Pulmonary artery endothelial cell (primary cell): ENCODE measurements at regions not wholly inside any gene's neighbourhood (a gene's known extent, or its start where the extent isn't known, plus 50 kb on each side); places are given as distances from the start of the nearest gene placed in this dataset.

ENCODE experiments used
- DNase-seq: peaks from one replicate; pipeline ENCODE4 v3.0.0-alpha.2; 2011; ENCODE audit warnings: low read depth, low spot score

DNA sequence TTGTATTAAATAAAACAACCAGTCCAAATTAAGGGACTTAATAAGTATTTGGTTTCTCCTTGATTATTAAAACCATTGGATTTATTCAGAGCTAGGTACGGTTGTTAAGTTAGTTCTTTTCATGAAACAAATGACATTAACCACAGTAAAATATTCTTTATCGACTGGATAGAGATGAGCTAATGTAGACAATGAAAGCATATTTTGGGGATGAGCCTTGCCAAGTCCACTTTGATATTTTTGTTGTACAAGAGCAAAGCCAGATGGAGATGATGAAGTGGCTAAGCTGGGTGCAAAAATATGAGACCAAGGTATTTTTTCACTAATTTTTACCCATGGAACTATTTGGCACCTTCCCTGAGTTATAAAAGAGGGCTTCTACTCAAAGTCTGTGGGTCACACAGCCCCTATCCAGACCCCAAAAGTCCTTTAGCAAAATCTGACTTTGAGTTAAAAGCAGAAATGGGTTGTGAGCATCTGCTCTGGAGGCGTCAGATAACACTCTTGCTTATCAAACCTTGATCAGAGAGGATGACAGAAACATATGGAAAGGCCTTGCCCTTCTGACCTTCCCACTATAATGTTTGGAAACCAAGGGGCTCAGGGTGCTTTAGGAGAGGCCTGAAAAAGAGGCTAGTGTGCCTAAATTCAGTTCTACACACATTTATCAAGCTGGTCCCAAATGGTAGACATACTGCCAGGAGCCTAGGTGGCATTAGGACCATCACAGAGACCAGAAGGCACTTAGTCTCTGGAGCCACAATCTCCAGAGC lies 456.8 kb downstream of the MTX2 start:
- DNase-seq: no peak

DNA sequence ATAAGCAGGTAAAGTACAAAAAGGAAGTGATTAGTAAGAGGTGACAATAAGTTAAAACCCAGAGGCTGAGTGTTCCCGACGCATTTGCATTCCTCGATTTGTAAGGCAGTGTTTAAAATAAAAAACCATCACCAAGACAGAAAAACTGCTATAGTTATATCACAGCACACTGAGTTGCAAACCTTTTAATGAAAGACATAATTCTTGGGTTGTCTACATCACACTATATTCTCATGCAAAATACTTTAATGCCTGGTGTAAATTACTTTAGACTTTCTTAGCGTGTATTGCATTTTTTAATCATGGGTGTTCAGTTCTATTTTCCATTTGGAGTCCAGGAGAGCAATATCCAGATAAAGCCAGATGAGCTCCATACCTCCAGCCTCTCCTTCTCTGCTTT lies 458.5 kb downstream of the MTX2 start:
- no peak for DNase-seq

DNA sequence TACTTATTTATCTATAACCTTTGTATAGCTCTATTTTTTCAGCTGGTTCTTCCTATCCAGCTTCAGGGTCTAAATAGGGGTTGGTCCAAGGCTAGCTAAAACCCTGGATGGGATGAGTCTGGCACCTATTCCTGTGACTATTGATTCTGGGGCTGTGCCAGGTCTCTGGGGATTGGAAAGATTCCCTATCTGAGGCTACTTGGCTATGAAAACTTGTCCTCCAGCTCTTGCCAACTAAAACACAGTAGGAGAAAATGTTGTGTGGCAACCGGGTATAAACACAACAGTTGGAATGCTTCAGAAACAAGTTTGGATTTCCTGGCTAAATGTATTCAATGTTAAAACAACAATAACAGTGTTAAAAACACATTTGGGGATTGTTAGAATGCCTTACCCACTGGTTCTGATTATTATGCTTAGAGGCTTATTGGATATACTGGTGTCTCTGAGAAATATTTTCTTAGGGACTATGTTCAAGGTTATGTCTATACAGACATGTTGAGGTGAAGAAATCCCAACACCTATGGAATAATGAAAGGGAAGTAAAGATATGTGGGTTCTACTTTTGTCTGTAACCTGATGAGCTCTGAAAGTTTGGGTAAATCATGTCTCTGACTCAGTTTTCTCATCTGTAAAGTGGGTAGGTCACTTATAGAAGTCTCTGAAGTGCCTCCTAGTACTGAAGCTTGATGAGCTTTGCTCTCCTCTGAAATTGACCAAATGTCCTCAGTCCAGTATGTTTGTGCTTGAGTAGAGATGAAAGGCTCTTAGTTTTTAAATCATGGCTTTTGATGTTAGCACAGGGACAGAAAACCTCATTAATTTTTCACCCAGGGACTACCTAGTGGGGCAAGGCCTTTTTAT lies 460.7 kb downstream of the MTX2 start:
- peak; percentile 48 for DNase-seq

DNA sequence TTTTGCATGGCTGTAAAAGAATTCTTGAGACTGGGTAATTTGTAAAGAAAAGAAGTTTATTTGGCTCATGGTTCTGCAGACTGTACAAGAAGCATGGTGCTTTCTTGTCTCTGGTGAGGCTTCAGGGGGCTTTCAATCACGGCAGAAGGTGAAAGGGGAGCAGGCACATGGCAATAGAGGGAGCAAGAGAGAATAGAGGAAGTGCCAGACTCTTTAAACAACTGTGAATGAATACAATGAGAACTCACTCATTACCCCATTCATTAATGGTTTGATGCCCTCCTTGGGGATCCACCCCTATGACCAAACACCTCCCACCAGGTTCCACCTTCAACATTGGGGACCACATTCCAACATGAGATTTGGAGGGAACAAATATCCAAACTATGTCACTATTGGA lies 463.5 kb downstream of the MTX2 start:
- no peak for DNase-seq

DNA sequence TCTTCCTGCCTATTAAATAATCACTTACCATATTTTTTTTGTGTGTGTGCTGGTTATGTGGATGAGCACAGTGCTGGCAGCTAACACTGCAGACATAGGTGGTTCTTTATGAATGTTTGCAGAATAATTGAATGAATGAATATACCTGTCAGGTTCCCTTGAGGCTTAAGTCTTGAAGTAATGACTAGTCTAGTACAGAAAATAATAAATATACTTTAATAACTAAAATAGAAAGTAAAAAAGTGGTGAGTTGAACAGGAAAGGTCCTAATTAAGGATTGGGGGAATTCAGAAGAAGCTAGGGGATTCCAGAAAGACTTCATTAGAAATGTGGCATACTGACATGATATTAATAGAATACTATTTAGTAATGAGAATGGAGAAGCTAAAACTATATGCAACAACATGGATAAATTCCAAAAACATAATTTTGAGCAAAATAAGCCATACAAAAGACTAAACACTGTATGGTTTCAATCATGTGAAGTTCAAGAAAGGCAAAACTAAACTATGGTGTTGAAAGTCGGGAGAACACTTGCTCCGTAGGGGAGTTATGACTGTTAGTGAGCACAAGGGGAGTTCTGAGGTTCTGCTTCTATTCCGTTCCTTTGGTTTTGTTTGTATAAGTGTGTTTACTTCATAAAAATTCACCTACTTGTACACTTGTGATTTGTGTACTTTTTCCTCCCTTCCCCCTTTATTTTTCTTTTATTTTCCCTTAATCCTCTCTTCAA lies 464.6 kb downstream of the MTX2 start:
- DNase-seq: no peak

DNA sequence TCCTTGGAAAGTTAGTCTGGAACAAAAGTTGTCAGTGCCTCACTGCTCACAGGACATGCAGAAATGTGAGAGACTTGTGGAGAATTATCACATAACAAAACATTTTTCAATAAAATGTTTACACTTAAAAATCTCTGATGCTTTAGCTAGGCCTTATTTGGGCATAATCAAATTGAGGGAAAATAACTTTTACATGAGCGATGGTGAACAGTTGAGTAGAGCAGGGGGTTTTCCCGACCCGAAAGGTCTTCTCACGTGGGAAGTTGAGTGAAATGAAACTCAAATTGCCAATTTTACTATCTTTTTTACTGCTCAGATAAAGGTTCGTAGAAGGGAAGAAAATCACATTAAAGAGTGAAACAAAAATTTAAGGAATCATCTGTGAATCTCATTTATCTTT lies 465.6 kb downstream of the MTX2 start:
- no peak for DNase-seq

DNA sequence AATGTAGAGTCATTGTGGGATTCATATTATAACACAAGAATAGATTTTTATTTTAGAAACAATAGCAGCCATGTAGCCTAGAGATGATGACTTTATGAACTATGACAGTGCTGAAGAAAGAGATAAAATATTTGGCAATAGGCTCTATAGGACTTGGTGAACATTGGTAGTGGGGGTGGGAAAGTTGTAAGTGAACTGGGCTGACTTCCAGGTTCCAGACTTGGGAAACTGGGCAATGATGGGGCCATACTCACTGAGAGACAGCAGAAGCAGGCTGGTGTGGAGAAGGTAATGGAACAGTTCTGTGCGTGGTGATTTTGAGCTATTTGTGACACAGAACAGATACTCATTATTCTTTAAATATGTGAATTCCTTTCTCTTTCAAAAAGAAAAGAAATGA lies 470.3 kb upstream of the HNRNPA3 start:
- DNase-seq: no peak

DNA sequence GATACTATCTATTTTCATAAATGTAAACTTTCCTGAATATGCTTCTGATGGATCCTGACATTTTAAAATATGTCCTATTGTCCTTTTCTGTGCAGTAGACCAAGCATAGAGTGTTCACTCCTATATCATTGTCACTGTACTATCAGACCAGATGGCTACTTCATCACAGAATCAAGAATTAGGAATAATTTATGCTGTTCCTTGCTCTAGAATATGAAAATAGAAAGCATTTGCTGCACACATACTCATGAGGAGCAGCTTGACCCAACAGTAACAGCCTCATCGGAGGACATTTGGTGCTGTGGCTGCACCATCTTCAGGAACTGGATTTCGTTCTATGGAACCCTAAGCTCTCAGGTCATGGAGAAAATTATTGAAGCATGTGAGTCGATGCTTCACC lies 468.9 kb upstream of the HNRNPA3 start:
- no peak for DNase-seq

DNA sequence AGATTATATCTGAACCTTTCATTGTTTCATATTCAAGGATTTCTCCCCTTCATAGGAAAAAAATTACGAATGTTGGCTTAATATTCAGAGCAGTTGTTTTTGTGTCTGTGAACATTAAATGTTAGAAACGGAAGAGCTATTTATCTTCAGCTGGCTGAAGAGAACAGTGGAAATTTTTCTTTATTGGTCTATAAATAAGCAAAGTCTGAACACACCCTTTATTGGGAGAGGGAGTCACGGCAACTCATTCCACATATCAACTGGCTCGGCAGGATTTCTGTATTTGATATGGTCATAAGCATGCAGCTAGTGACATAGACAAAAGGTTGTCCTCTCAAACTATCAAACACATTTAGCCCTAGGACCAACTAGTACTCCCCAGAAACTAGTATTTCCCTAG lies 468.4 kb upstream of the HNRNPA3 start:
- DNase-seq: no peak

DNA sequence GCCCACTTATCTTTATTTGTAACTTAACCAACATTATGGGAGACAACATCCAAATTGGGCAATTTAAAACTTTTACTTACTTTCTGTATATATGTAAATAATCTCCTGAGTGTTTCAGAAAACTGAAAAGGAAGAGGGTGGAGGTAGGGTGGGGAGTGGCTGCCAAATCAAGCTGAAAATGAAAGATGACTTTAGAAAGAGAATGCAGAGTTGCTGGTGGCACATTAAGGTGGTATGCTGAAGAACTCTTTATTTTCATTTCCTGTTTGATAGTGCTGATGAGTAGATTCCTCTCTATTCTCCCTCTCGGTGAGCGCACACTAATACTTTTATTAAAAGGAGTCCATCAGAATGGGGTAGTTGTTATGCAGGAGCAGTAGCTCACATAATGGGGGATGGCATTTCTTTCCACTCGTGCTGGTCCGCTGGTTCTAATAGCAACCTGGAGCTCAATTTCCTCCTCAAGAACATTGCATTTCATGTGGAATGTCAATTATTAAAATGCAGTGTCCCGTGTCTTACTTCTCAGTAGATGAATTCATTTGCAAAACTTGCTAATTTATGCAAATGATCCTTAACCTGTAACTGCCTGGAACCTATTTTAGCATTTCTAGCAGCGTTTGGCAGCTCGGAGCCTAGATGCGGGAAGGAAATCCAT lies 466.9 kb upstream of the HNRNPA3 start:
- DNase-seq: no peak

DNA sequence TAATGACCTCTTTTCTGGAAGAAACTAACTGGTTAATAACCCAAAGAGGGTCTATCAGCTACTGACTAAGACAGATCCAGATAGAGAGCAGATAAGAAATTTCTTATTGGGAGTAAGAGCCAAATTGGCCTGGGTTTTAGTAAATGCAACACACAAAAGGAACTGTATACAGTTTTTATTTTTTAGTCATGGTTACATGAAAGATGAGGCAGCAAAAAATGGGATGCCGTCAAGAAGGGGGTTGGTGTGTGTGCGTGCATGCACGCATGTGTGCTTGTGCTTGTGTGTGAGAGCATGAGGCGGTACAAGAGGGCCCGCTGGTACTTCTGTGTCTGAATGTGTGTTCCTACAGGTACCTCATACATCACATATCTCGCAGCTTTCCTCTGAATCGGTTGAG lies 466.2 kb upstream of the HNRNPA3 start:
- DNase-seq: no peak

DNA sequence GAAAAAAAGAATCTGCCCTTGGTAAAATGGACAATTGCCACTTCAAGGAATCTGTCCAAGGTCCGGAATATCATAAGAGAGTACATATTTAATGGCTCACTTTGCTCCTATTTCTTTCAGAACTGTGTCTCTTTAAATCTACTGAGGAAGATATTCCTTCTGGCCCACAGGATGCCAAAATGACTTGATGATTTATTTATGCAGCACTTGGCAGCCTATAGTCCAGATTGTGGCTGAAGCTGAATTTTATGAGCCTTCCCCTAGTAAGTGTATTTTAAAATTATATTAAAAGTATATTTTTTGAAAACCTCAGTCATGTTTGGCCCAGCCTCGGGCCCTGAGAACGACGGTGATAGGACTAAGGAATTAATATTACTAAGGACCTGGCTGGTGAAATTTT lies 465.1 kb upstream of the HNRNPA3 start:
- no peak for DNase-seq

DNA sequence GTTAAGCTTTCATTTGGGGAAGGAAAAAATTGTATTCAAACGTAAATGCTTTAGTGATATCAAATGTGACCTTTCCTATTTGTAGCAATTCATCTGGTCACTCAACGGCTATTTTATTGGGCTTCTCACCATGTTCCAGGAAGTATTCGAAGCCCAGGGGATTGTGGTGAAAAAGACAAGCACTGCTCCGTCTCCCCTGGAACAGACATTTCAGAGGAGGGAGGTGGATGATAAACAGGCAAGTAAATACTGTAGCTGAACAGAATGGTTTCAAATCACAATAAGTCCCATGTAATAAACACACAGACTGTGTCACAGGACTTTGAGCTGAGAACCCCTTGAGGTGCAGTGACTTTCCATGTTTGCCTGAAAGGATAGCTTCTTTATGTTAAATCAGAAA lies 464.7 kb upstream of the HNRNPA3 start:
- no peak for DNase-seq

DNA sequence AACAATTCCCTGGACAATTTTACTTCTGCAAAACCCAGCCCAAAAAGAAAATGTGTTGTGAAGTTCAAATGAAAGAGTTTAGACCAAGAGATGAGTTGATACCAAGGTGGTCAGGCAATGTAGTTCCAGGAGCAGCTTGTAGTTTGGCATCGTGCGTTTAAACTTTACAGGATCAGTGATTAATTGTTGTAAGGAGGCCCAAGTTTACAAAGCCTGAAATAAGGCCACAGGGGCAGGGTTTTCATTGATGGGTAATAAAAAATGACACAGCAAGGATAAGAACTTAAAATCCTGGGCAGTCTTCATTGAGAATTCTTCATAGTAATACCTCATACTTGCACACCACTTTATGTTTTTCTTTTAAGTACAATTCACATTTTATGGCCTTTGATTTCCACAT lies 463.9 kb upstream of the HNRNPA3 start:
- no peak for DNase-seq

DNA sequence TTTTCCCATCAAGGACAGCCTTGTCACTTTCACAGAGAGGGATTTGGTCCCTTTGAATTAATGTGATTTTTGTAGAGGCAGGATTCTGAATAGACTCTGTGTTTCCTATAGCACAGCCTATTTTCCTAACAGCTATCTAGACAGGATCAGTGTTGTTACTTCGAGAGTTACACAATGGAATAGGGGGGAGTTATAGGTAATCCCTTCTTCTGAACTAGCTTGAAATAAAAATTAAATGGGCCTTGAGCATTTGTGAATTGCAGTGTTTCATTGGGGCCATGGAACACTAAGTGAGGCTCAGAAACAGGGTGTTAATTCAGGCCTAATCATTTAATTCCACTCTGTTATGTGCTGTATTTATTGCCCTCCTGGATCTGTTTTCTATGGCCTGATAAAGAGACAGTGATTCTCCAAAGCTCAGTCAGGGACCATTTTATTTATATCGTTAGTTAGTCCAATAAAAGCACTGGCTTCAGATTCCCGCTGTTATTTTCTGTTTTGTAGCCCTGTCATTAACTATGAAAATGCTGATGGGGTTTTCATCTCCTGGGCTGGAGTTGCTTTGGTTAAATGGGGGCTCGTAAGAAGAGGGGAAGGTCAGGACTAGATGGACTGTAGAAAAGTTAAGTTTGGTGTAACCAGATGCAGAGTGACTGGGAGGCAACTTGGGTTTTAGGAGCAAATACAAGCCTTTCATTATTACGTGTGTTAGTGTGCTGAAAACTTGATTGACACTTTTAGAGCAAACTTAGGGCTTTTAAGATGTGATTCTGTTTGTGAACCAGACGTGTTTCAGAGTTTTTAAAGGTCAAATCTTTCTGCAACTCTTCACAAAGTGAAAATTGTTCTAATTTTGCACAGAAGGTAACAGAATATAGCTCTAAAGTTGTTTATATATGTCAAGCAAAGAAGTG lies 461.0 kb upstream of the HNRNPA3 start:
- DNase-seq: no peak

DNA sequence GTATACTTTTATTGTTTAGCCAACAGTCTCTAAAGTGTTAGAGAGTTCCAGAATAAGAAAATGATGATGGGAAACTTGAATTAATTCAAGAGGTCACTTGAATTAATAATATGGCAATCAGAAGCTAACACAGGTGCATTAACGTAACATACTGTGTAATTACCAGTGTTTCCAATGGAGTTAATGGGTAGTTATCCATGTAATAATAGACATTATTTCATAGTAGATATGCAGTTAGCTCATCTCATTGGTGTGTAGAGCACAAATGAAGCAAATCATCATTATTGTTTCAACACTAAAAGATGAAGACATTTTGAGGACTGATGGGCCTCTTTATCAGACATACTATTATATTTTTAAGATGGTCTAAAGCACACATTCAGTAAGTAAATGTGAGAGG lies 460.3 kb upstream of the HNRNPA3 start:
- no peak for DNase-seq

DNA sequence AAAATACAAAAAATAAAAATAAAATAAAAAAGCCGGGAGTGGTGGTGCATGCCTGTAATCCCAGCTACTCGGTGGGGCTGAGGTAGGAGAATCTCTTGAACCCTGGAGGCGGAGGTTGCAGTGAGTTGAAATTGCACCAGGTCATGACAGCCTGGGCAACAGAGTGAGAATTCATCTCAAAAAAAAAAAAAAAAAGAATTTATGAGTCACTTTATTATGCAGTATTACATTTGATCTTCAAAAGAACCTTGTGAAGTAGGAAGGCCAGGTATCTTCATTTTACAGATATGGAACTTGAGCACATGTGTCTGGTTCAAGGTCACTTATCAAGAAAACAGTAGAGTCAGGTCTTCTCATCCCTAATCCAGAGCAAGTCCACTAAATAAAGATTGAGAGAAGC lies 459.4 kb upstream of the HNRNPA3 start:
- DNase-seq: no peak

DNA sequence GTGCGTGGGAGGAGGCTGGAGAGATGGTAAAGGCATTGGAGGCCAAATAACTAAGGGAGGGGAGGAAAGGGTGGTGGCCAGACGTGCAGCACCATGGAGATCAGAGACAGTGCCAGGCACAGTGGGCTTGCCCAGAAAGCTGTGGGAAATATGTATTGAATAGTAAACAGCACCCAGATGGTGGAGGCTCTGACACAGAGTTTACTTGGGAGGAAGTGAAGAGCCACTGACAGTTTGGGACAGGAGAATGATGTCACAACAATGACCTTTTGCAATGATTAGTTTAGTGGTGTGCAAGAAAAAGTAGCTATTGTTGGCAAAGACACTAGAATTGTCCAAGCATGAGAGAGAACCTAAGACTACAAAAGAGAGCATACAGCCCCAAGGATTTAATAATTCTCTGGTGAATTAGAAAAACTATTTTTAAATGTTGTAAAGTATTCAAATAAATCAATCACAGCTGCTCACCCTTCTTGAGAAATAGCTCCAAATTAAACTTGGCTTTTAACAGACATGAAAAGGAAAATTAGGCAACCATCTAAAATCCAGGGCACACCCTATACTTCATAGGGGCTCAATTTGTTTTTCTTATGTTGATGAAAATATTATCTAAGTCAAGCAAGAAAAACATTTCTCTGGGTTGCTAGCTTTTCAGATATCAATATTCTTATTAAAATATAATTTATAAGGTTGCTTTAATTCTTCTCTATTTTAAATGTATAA lies 458.7 kb upstream of the HNRNPA3 start:
- no peak for DNase-seq

DNA sequence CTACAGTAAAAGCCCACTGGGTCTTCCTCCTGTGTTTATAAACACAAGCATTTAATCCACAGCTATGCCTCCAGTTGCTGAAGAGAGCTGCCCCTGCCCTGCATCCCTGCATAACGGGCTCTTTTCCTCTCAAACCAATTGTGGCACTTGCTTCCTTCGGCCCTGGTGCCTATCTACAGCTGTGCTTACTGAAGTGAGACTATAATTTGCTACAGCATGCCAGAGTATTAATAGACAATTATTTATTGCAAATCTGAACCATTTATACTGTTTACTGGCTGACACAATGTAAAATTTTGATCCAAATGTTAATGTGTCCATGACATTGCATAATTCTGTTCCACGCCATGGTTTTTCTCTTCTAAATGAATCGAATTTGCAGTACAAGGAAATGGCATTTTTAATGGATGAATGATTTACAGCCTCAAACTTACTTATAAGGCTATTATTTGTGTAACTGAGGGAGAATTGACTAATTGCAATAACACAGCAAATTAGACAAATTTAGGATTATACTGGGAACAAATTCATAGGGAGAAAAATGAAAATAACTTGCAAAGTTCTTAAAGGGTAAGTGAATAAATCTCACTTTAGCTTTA lies 457.0 kb upstream of the HNRNPA3 start:
- DNase-seq: no peak

DNA sequence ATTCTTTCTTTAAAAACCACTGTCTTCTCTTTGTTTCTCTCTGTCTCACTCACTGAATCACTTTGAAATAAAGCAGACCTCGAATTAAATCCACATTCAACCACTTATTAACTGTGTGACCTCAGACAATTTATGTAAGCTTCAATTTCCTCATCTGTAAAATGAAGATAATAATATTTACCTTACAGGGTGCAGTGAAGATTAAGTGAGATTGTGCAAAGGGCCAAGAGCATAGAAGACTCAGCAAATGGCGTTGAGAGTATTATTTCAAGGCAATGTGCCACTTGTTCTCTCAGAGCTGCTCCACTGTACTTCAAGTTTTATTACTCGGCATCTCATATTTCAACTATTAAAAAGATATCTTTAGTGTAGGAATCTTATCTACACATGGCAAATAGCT lies 454.2 kb upstream of the HNRNPA3 start:
- no peak for DNase-seq
